Transverse colon (tissue), 4 donors: ENCODE measurements at regions not wholly inside any gene's neighbourhood (a gene's known extent, or its start where the extent isn't known, plus 50 kb on each side); places are given as distances from the start of the nearest gene placed in this dataset.

Source experiments
- DNase-seq: peaks from one replicate; pipeline ENCODE4 v3.0.0-alpha.2; 2019
- H3K27ac ChIP-seq, 4 donors: fragments of 200-600 bp; sonication (generic); 2 replicates each; pipeline ENCODE4 v1.5.1; 2016 to 2018; ENCODE audit warnings: inconsistent platforms in 4 of 4
- H3K27me3 ChIP-seq: fragments of 200-600 bp; sonication (generic); 2 replicates; pipeline ENCODE4 v1.5.1; 2017; ENCODE audit warnings: inconsistent platforms
- H3K36me3 ChIP-seq, 4 donors: fragments of 200-600 bp; sonication (generic); 2 replicates each; pipeline ENCODE4 v1.5.1; 2017 to 2019; ENCODE audit warnings: inconsistent platforms in 4 of 4
- H3K4me1 ChIP-seq, 4 donors: fragments of 200-600 bp; sonication (generic); 2 replicates each; pipeline ENCODE4 v1.5.1; 2017 to 2020; ENCODE audit warnings: inconsistent platforms in 4 of 4
- H3K4me3 ChIP-seq, 4 donors: fragments of 200-600 bp; sonication (generic); 1 replicate in 1 of 4; 2 replicates in 3 of 4; pipeline versions ENCODE4 v1.5.1 to v1.6.1; 2017 to 2019; ENCODE audit warnings: inconsistent platforms in 4 of 4
- H3K9me3 ChIP-seq, 2 donors: fragments of 200-600 bp; sonication (generic); 2 replicates each; pipeline ENCODE4 v1.5.1; 2017 to 2019; ENCODE audit warnings: inconsistent platforms in 2 of 2
- EP300 ChIP-seq: sonication (generic); formaldehyde crosslinking; IDR thresholded peaks from one replicate; pipeline ENCODE4 v1.6.1; 2017; ENCODE audit warnings: antibody characterized with exemption, low read depth
- POLR2A ChIP-seq: fragments of 450-650 bp; IDR thresholded peaks from one replicate; pipeline ENCODE4 v1.6.1; 2016; ENCODE audit warnings: antibody characterized with exemption, mild to moderate bottlenecking, moderate library complexity
- POLR2AphosphoS5 ChIP-seq, 3 donors: sonication (generic); formaldehyde crosslinking; IDR thresholded peaks; one replicate each; pipeline ENCODE4 v1.6.1; 2016; ENCODE audit warnings: antibody characterized with exemption in 3 of 3
- WGBS, 2 donors: methylation state at CpG; one replicate each; pipeline ENCODE4 v1.1.5; 2018; ENCODE audit warnings: low coverage in 1 of 2; 5-methylcytosine and 5-hydroxymethylcytosine counted together
- in situ Hi-C, 4 donors: fragments of 200-750 bp; cut with MboI; loops; one replicate each; pipeline versions ENCODE4 v1.15.0 to v1.15.1; 2017; ENCODE audit warnings: low sequenced_read_pairs in 3 of 4, low pct_ligation_motif_present in 1 of 4, low pct_unique_long_range_greater_than_20kb in 1 of 4
- intact Hi-C: fragments of 100-400 bp; cut with DNase I; formaldehyde crosslinking; loops from one replicate; pipeline ENCODE4 v1.15.1; 2023; ENCODE audit warnings: low total_unique reads
- TF ChIP-seq, protein P1 (sequence below), 5 experiments: fragments of 200-600 bp in 3 of 5; fragments of 450-650 bp in 2 of 5; sonication (generic) in 3 of 5; IDR thresholded peaks; 1 replicate in 2 of 5; 2 replicates in 3 of 5; pipeline ENCODE4 v1.5.1; 2016 to 2017; ENCODE audit warnings: antibody characterized with exemption in 5 of 5, inconsistent platforms in 3 of 5, mild to moderate bottlenecking in 2 of 5, moderate library complexity in 1 of 5

DNA sequence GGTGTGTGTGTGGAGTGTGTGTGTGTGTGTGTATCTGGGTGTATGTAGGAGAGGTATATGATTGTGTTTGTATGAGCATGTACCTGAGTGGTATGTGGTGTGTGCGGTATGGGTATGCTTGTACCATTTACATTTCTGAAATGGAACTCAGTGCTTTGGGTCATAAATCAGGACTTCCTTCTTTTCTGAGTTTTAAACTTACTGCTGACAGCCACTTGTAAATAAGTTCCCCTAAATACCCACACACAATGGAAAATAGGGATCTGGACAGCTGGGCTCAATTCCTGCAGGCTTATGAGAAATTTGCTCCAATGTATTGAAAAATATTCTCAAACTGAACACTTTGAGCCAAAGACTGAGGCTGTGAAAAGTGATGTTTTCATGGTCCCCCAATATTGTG lies 293.6 kb downstream of the HLX start:
- TF ChIP-seq EP300 (no peak), POLR2A (no peak), POLR2AphosphoS5 (IDR thresholded peaks at IDR 0.05) (no peak)
- TF ChIP-seq, protein P1, sequence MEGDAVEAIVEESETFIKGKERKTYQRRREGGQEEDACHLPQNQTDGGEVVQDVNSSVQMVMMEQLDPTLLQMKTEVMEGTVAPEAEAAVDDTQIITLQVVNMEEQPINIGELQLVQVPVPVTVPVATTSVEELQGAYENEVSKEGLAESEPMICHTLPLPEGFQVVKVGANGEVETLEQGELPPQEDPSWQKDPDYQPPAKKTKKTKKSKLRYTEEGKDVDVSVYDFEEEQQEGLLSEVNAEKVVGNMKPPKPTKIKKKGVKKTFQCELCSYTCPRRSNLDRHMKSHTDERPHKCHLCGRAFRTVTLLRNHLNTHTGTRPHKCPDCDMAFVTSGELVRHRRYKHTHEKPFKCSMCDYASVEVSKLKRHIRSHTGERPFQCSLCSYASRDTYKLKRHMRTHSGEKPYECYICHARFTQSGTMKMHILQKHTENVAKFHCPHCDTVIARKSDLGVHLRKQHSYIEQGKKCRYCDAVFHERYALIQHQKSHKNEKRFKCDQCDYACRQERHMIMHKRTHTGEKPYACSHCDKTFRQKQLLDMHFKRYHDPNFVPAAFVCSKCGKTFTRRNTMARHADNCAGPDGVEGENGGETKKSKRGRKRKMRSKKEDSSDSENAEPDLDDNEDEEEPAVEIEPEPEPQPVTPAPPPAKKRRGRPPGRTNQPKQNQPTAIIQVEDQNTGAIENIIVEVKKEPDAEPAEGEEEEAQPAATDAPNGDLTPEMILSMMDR (IDR thresholded peaks at IDR 0.05) = no peak
- intact Hi-C loops = no loop called here
- in situ Hi-C loops = no loop called here
- no peaks in the 10 kb centered on the region for H3K9me3 ChIP-seq
- H3K36me3 ChIP-seq = no peaks in the 10 kb centered on the region
- H3K27me3 ChIP-seq = no peaks in the 10 kb centered on the region
- DNase-seq = no peak
- H3K4me1 ChIP-seq = no peaks in the 10 kb centered on the region
- 60 to 87% methylated on average over 1 of the region's 1 CpG for WGBS, 2 donors
- H3K27ac ChIP-seq = no peak overlapping the region
- no peak overlapping the region for H3K4me3 ChIP-seq

DNA sequence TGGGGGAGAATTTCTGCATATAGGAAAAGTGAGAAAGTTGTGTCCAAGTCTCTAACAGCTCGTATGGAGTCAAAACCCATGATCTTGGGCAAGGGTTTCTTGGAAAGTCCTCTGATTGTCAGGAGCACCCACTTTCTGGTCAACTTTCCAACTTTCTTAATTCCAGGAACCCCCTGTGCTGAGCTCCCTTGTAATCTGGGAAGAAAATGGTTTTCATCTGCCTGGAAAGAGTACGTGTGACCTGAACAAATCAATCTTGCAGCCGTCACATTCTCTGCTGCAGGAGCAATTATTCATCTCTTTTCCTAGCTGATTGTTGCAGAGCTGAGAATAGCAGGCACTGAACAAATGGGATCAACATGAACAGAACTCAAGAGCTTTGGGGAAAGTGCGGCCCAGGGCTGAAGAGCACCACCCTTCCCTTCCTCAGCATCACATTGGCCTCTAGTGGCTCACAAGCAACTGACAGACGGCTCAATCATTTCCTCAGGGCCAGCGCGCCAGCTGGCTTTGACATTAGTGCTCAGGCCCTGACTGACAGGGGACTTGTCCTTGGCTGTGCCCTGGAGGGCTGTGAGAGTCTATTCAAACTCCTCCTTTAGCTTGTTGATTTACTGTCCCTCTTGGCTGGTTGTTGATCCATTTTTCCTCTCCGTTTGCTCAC lies 295.2 kb downstream of the HLX start:
- Histone ChIP-seq H3K27me3 (no peaks in the 10 kb centered on the region), H3K27ac (no peak overlapping the region), H3K36me3 (no peaks in the 10 kb centered on the region), H3K9me3 (no peaks in the 10 kb centered on the region), H3K4me1 (no peaks in the 10 kb centered on the region), H3K4me3 (no peak overlapping the region)
- TF ChIP-seq, protein P1 (IDR thresholded peaks at IDR 0.05) = no peak
- TF ChIP-seq POLR2A = no peak
- no peak for TF ChIP-seq POLR2AphosphoS5 (IDR thresholded peaks at IDR 0.05)
- no peak for TF ChIP-seq EP300
- no peak for DNase-seq
- 60 to 82% methylated on average over 3 to 8 of the region's 8 CpGs for WGBS, 2 donors
- intact Hi-C loops = no loop called here
- in situ Hi-C loops = no loop called here

- no peaks in the 10 kb centered on the region for H3K4me1 ChIP-seq
- no peaks in the 10 kb centered on the region for H3K9me3 ChIP-seq
- no peaks in the 10 kb centered on the region for H3K27me3 ChIP-seq
- H3K36me3 ChIP-seq = no peaks in the 10 kb centered on the region
- H3K27ac ChIP-seq = no peak overlapping the region
- DNase-seq = no peak
- intact Hi-C loops = no loop called here
- WGBS, 2 donors = 88% methylated on average over 2 of the region's 2 CpGs; no CpG with 5 or more reads in 1 of the 2 donors
- in situ Hi-C loops = loop anchor here in 1 of 4 donors (25.0 kb wide), 1 partner anchor 313 kb away; no protein-coding TSS in a partner anchor
- TF ChIP-seq POLR2A (no peak), EP300 (no peak), POLR2AphosphoS5 (IDR thresholded peaks at IDR 0.05) (no peak)
- TF ChIP-seq, protein P1 (IDR thresholded peaks at IDR 0.05) = no peak
- no peak overlapping the region for H3K4me3 ChIP-seq
Observed at GRCh38 chr1:221175249-221175648, 296.0 kb downstream of the HLX start.

GRCh38 chr1:221180704-221181368 lies 301.6 kb downstream of the HLX start:
- TF ChIP-seq POLR2A = no peak
- TF ChIP-seq, protein P1 (IDR thresholded peaks at IDR 0.05) = no peak
- TF ChIP-seq EP300 = no peak
- no peak for TF ChIP-seq POLR2AphosphoS5 (IDR thresholded peaks at IDR 0.05)
- intact Hi-C loops (loop anchor here (1.0 kb wide), 1 partner anchor 20 kb away; no protein-coding TSS in a partner anchor), in situ Hi-C loops (loop anchor here in 1 of 4 donors (25.0 kb wide), 1 partner anchor 319 kb away; no protein-coding TSS in a partner anchor)
- H3K27ac ChIP-seq = no peak overlapping the region
- no peak for DNase-seq
- no peak overlapping the region for H3K4me3 ChIP-seq
- H3K9me3 ChIP-seq = no peaks in the 10 kb centered on the region
- H3K4me1 ChIP-seq = no peaks in the 10 kb centered on the region
- 70 to 83% methylated on average over 1 of the region's 1 CpG for WGBS, 2 donors
- H3K27me3 ChIP-seq = no peaks in the 10 kb centered on the region
- no peaks in the 10 kb centered on the region for H3K36me3 ChIP-seq
